ENCODE measurements at regions not wholly inside any gene's neighbourhood (a gene's known extent, or its start where the extent isn't known, plus 50 kb on each side); places are given as distances from the start of the nearest gene placed in this dataset.
"Not testable (repeated sequence)": the region's sequence is repeated elsewhere in the genome, so short reads cannot be mapped to it uniquely, and the experiment has no call there.

- Histone ChIP-seq H4K20me1 (ENCODE audit: insufficient read depth, low read length) (no peaks in the 10 kb centered on the region), H3K9ac (ENCODE audit: low read length) (no peak overlapping the region), H3K9me3 (ENCODE audit: insufficient read depth, low read length) (no peaks in the 10 kb centered on the region), H3K4me3 (ENCODE audit: low read length) (no peak overlapping the region), H3K4me2 (ENCODE audit: low read length) (no peak overlapping the region), H3K79me2 (ENCODE audit: low read length) (no peaks in the 10 kb centered on the region), H3K27me3 (ENCODE audit: low read depth, low read length) (peaks cover 48% of the 10 kb centered on the region), H2AFZ (ENCODE audit: low read depth, low read length) (no peak overlapping the region), H3K4me1 (ENCODE audit: low read length) (0 out of 2 replicates have a peak, but pooled peaks cover 4% of the 10 kb centered on the region), H3K36me3 (replicated peaks; ENCODE audit: low read depth, low read length) (no peaks in the 10 kb centered on the region), H3K27ac (ENCODE audit: low read length) (no peak overlapping the region)
- TF ChIP-seq, protein P1, sequence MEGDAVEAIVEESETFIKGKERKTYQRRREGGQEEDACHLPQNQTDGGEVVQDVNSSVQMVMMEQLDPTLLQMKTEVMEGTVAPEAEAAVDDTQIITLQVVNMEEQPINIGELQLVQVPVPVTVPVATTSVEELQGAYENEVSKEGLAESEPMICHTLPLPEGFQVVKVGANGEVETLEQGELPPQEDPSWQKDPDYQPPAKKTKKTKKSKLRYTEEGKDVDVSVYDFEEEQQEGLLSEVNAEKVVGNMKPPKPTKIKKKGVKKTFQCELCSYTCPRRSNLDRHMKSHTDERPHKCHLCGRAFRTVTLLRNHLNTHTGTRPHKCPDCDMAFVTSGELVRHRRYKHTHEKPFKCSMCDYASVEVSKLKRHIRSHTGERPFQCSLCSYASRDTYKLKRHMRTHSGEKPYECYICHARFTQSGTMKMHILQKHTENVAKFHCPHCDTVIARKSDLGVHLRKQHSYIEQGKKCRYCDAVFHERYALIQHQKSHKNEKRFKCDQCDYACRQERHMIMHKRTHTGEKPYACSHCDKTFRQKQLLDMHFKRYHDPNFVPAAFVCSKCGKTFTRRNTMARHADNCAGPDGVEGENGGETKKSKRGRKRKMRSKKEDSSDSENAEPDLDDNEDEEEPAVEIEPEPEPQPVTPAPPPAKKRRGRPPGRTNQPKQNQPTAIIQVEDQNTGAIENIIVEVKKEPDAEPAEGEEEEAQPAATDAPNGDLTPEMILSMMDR (IDR thresholded peaks at IDR 0.05; ENCODE audit: low read depth, low read length): no peak
- TF ChIP-seq EZH2phosphoT487 (IDR thresholded peaks at IDR 0.05; ENCODE audit: low read depth): no peak
Measured at GRCh38 chr20:4320291-4320690, 71.2 kb upstream of the ADRA1D start.

- Histone ChIP-seq H3K9me3 (ENCODE audit: insufficient read depth, low read length) (no peaks in the 10 kb centered on the region), H3K36me3 (replicated peaks; ENCODE audit: low read depth, low read length) (no peaks in the 10 kb centered on the region), H3K4me2 (ENCODE audit: low read length) (no peak overlapping the region), H3K4me1 (ENCODE audit: low read length) (no peaks in the 10 kb centered on the region), H3K79me2 (ENCODE audit: low read length) (no peaks in the 10 kb centered on the region), H2AFZ (ENCODE audit: low read depth, low read length) (no peak overlapping the region), H4K20me1 (ENCODE audit: insufficient read depth, low read length) (no peaks in the 10 kb centered on the region), H3K4me3 (ENCODE audit: low read length) (no peak overlapping the region), H3K27ac (ENCODE audit: low read length) (no peak overlapping the region), H3K9ac (ENCODE audit: low read length) (no peak overlapping the region), H3K27me3 (ENCODE audit: low read depth, low read length) (peaks cover 47% of the 10 kb centered on the region)
- TF ChIP-seq, protein P1 (IDR thresholded peaks at IDR 0.05; ENCODE audit: low read depth, low read length): no peak
- no peak for TF ChIP-seq EZH2phosphoT487 (IDR thresholded peaks at IDR 0.05; ENCODE audit: low read depth)
Measured at GRCh38 chr20:4318891-4319290, 69.8 kb upstream of the ADRA1D start.

GRCh38 chr20:4310616-4311015 lies 61.5 kb upstream of the ADRA1D start:
- H3K27ac ChIP-seq (ENCODE audit: low read length); H3K27me3 ChIP-seq (ENCODE audit: low read depth, low read length); H3K4me2 ChIP-seq (ENCODE audit: low read length); H3K9me3 ChIP-seq (ENCODE audit: insufficient read depth, low read length); H3K4me3 ChIP-seq (ENCODE audit: low read length); H4K20me1 ChIP-seq (ENCODE audit: insufficient read depth, low read length); H3K9ac ChIP-seq (ENCODE audit: low read length); H2AFZ ChIP-seq (ENCODE audit: low read depth, low read length); H3K36me3 ChIP-seq (replicated peaks; ENCODE audit: low read depth, low read length); H3K4me1 ChIP-seq (ENCODE audit: low read length); H3K79me2 ChIP-seq (ENCODE audit: low read length): not testable (repeated sequence)

DNA sequence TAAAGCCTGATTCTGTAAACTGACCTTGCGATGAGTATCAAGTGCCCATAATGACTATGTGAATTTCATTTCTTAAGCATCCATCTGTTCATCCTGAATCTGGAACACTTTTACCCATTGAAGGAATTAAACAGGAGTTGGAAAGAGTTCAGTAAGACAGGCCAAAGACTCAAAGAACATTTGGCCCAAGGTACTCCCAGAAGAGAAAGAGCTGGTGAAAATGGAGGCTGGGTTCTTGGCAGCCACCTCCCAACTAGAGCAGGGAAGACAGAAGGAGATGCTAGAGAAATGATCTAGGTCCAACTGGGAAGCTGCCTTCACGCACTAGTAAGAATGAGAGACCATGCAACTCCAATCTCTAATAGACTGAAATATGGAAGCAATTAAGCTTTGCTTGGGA lies 57.1 kb upstream of the ADRA1D start:
- no peak overlapping the region for H3K4me2 ChIP-seq (ENCODE audit: low read length)

More for the DNA sequence above, 57.1 kb upstream of the ADRA1D start:
- Histone ChIP-seq H2AFZ (ENCODE audit: low read depth, low read length) (no peak overlapping the region), H3K9me3 (ENCODE audit: insufficient read depth, low read length) (no peaks in the 10 kb centered on the region), H3K36me3 (replicated peaks; ENCODE audit: low read depth, low read length) (no peaks in the 10 kb centered on the region), H3K79me2 (ENCODE audit: low read length) (no peaks in the 10 kb centered on the region), H4K20me1 (ENCODE audit: insufficient read depth, low read length) (no peaks in the 10 kb centered on the region), H3K9ac (ENCODE audit: low read length) (no peak overlapping the region), H3K4me3 (ENCODE audit: low read length) (no peak overlapping the region), H3K27ac (ENCODE audit: low read length) (no peak overlapping the region), H3K27me3 (ENCODE audit: low read depth, low read length) (peaks cover 11% of the 10 kb centered on the region; the same call in 1 of the 2 replicates), H3K4me1 (ENCODE audit: low read length) (no peaks in the 10 kb centered on the region)
- TF ChIP-seq, protein P1 (IDR thresholded peaks at IDR 0.05; ENCODE audit: low read depth, low read length): no peak
- TF ChIP-seq EZH2phosphoT487 (IDR thresholded peaks at IDR 0.05; ENCODE audit: low read depth): no peak
